HCT116 (cell line): ENCODE measurements at regions not wholly inside any gene's neighbourhood (a gene's known extent, or its start where the extent isn't known, plus 50 kb on each side); places are given as distances from the start of the nearest gene placed in this dataset.

Source experiments
- ATAC-seq: fragments of 200-7000 bp; cut with Tn5 transposase; 2 replicates; pipeline ENCODE4 v1.9.1; 2020; ENCODE audit warnings: mild to moderate bottlenecking, moderate library complexity
- BruUV-seq: library from RNA; stranded (reverse); fragments of 400-500 nt; replicated peaks from 2 replicates; lab custom pipeline; 2021; lab: Mats Ljungman, UMichigan
- CTCF ChIA-PET: fragments of 300-600 bp; sonication (Branson Sonifier 250); formaldehyde crosslinking; loops from one replicate; lab custom pipeline; 2021; ENCODE audit warnings: antibody characterized with exemption; lab: Charles Lee
- POLR2A ChIA-PET: fragments of 300-600, 350-600 bp; sonication (Branson Sonifier 250); formaldehyde crosslinking; loops from one replicate; lab custom pipeline; 2021; ENCODE audit warnings: antibody characterized with exemption; lab: Charles Lee
- RAD21 ChIA-PET, 2 experiments: fragments of 300-600 bp; sonication (Branson Sonifier 250); formaldehyde crosslinking; loops; one replicate each; lab custom pipeline; 2023; ENCODE audit warnings: low total read pairs in 2 of 2; ENCODE audit not compliant: uncharacterized antibody in 2 of 2, unreplicated experiment in 2 of 2, low non-redundant PET in 1 of 2; lab: Charles Lee
- DNase-seq: peaks from one replicate; pipeline ENCODE4 v3.0.0-alpha.2; 2010; ENCODE audit warnings: low read depth, low spot score
- H2AFZ ChIP-seq: fragments of 200-600 bp; shearing (Covaris generic), sonication (generic); 2 replicates; pipeline ENCODE4 v1.6.1; 2017; ENCODE audit warnings: low read depth, mixed run types, mixed read lengths, antibody characterized with exemption, low read length; ENCODE audit not compliant: poor library complexity, severe bottlenecking
- H3K27ac ChIP-seq: 2 replicates; pipeline ENCODE4 v1.5.1; 2012; ENCODE audit warnings: low read depth, low read length
- H3K27me3 ChIP-seq: fragments of 200-600 bp; sonication (generic); 2 replicates; pipeline ENCODE4 v1.6.1; 2016; ENCODE audit warnings: mixed run types, low read length, mixed read lengths; ENCODE audit not compliant: insufficient read depth
- H3K36me3 ChIP-seq, 2 experiments: fragments of 200-500 bp in 1 of 2; fragments of 200-600 bp in 1 of 2; sonication (Bioruptor generic) in 1 of 2; sonication (generic) in 1 of 2; 2 replicates each; pipeline versions ENCODE4 v1.5.1 to v1.6.1; 2014 to 2016; ENCODE audit warnings: low read length in 2 of 2, inconsistent platforms in 1 of 2, mixed read lengths in 1 of 2, mixed run types in 1 of 2; ENCODE audit not compliant: insufficient read depth in 2 of 2, control insufficient read depth in 1 of 2
- H3K4me1 ChIP-seq, 2 experiments: fragments of 200-600 bp in 1 of 2; sonication (generic) in 1 of 2; 2 replicates each; pipeline versions ENCODE4 v1.5.1 to v1.6.1; 2012 to 2017; ENCODE audit warnings: low read length in 2 of 2, inconsistent platforms in 1 of 2, mild to moderate bottlenecking in 1 of 2, mixed read lengths in 1 of 2, mixed run types in 1 of 2, moderate library complexity in 1 of 2; ENCODE audit not compliant: insufficient read depth in 2 of 2, control insufficient read depth in 1 of 2
- H3K4me2 ChIP-seq: fragments of 200-600 bp; sonication (generic); 2 replicates; pipeline ENCODE4 v1.6.1; 2017; ENCODE audit warnings: mixed run types, low read length, mixed read lengths
- H3K4me3 ChIP-seq, 2 experiments: fragments of 200-600 bp in 1 of 2; sonication (generic) in 1 of 2; replicated peaks in 1 of 2; 2 replicates each; pipeline ENCODE4 v1.5.1; 2011 to 2016; ENCODE audit warnings: low read length in 2 of 2, control low read depth in 1 of 2, low read depth in 1 of 2, mild to moderate bottlenecking in 1 of 2, mixed read lengths in 1 of 2, mixed run types in 1 of 2
- H3K79me2 ChIP-seq: fragments of 200-600 bp; sonication (generic); 2 replicates; pipeline ENCODE4 v1.6.1; 2017; ENCODE audit warnings: mild to moderate bottlenecking, mixed run types, low read length, moderate library complexity, mixed read lengths; ENCODE audit not compliant: insufficient read depth
- H3K9ac ChIP-seq: fragments of 200-600 bp; sonication (generic); 2 replicates; pipeline ENCODE4 v1.6.1; 2016; ENCODE audit warnings: low read length, mixed read lengths
- H3K9me2 ChIP-seq: fragments of 200-600 bp; sonication (generic), shearing (Covaris generic); 2 replicates; pipeline ENCODE4 v1.6.1; 2017; ENCODE audit warnings: mixed run types, mild to moderate bottlenecking, moderate library complexity; ENCODE audit not compliant: insufficient read depth
- H3K9me3 ChIP-seq, 2 experiments: fragments of 200-500 bp in 1 of 2; fragments of 200-600 bp in 1 of 2; sonication (Bioruptor generic) in 1 of 2; sonication (generic) in 1 of 2; 2 replicates each; pipeline ENCODE4 v1.6.1; 2014 to 2017; ENCODE audit warnings: low read length in 2 of 2, mixed read lengths in 2 of 2, inconsistent platforms in 1 of 2, low read depth in 1 of 2, mild to moderate bottlenecking in 1 of 2, mixed run types in 1 of 2, moderate library complexity in 1 of 2; ENCODE audit not compliant: control insufficient read depth in 1 of 2, insufficient read depth in 1 of 2
- H4K20me1 ChIP-seq: fragments of 200-600 bp; sonication (generic), shearing (Covaris generic); 2 replicates; pipeline ENCODE4 v1.6.1; 2017; ENCODE audit warnings: mixed run types, mild to moderate bottlenecking, moderate library complexity; ENCODE audit not compliant: insufficient read depth
- EZH2 ChIP-seq: fragments of 200-600 bp; sonication (generic); IDR thresholded peaks from 2 replicates; pipeline ENCODE4 v1.6.1; 2017; ENCODE audit warnings: antibody characterized with exemption, mixed run types
- SIN3A ChIP-seq: IDR thresholded peaks from 2 replicates; pipeline ENCODE4 v1.6.1; 2012; ENCODE audit warnings: low read depth
- SP1 ChIP-seq: IDR thresholded peaks from 2 replicates; pipeline ENCODE4 v1.6.1; 2012; ENCODE audit warnings: low read depth
- TCF7L2 ChIP-seq: IDR thresholded peaks from 2 replicates; pipeline ENCODE4 v1.7.0; 2011; ENCODE audit warnings: borderline replicate concordance, inconsistent platforms; ENCODE audit not compliant: insufficient read depth, insufficient read length; ENCODE audit errors: extremely low read depth
- YY1 ChIP-seq: IDR thresholded peaks from 2 replicates; pipeline ENCODE4 v1.6.1; 2011; ENCODE audit warnings: low read length, low read depth, moderate library complexity, mild to moderate bottlenecking; ENCODE audit not compliant: insufficient replicate concordance; ENCODE audit errors: extremely low read depth
- ZNF274 ChIP-seq: fragments of 200-500 bp; sonication (Bioruptor generic); IDR thresholded peaks from 2 replicates; pipeline ENCODE4 v1.6.1; 2014; ENCODE audit warnings: mild to moderate bottlenecking, low read depth, low read length, inconsistent platforms
- intact Hi-C: fragments of 100-400 bp; cut with micrococcal nuclease; formaldehyde crosslinking; loops from 2 replicates; pipeline ENCODE4 v1.10.0; 2022

DNA sequence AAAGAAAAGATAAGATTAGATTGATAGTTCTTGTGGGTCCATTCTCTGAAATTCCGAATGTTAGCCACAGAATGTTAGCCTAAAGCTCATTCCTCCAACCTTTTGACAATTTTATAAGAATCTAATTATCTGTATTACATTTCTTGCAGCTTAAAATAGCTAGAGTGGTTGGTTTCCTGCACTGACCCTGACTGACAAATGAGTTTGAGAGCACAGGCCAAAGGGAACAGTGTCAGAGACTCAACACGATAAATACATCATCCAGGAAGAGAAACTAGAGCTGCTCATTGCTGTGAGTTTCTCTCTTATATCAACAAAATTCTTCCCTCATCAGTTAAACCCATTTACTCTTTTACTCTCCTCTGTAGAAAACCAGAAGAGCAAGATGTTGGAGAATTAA is 82.1 kb upstream of the PPM1J start:
- no peaks in the 10 kb centered on the region for H3K27me3 ChIP-seq
- ATAC-seq (no peak), DNase-seq (no peak)
- CTCF ChIA-PET, result interaction anchor here (1.0 kb wide), 1 partner anchor 78 kb away, joined by 3 read pairs; a partner anchor contains a TSS
- no peaks in the 10 kb centered on the region for H3K9me2 ChIP-seq
- no peaks in the 10 kb centered on the region for H3K79me2 ChIP-seq
- H2AFZ ChIP-seq, result no peak overlapping the region
- peaks cover 0 to 3% of the 10 kb centered on the region in 2 experiments; a peak in 2 of 4 replicates for H3K4me1 ChIP-seq
- RAD21 ChIA-PET, result no interaction called here
- no TSS peak for BruUV-seq
- intact Hi-C loops, result no loop called here
- no peaks in the 10 kb centered on the region for H4K20me1 ChIP-seq
- POLR2A ChIA-PET, result no interaction called here
- no peaks in the 10 kb centered on the region for H3K9me3 ChIP-seq
- no peak for TF ChIP-seq YY1
- no peak overlapping the region for H3K4me2 ChIP-seq
- no peak overlapping the region for H3K4me3 ChIP-seq
- no peaks in the 10 kb centered on the region for H3K36me3 ChIP-seq
- no peak overlapping the region for H3K9ac ChIP-seq
- no peak overlapping the region for H3K27ac ChIP-seq

- no TSS peak for BruUV-seq
- H3K4me1 ChIP-seq, result peaks cover 0 to 10% of the 10 kb centered on the region in 2 experiments; a peak in 2 of 4 replicates
- H2AFZ ChIP-seq, result no peak overlapping the region
- H3K27ac ChIP-seq, result no peak overlapping the region
- no peaks in the 10 kb centered on the region for H3K9me3 ChIP-seq
- ChIA-PET POLR2A (no interaction called here), RAD21 (interaction anchor here in 1 of 2 experiments (0.7 kb wide), 1 partner anchor 78 kb away, joined by 3 read pairs; no protein-coding TSS in a partner anchor), CTCF (interaction anchor here (0.7 to 1.0 kb wide), 2 partner anchors 76 to 78 kb away, joined by 3 to 5 read pairs; a partner anchor contains a TSS)
- TF ChIP-seq SP1 (no peak), ZNF274 (no peak), EZH2 (no peak), SIN3A (no peak), TCF7L2 (no peak)
- ATAC-seq, result no peak
- no peaks in the 10 kb centered on the region for H4K20me1 ChIP-seq
- H3K4me3 ChIP-seq, result no peak overlapping the region
- no peak for DNase-seq
- no peaks in the 10 kb centered on the region for H3K27me3 ChIP-seq
- H3K4me2 ChIP-seq, result no peak overlapping the region
- H3K36me3 ChIP-seq, result no peaks in the 10 kb centered on the region
- intact Hi-C loops, result no loop called here
- no peak overlapping the region for H3K9ac ChIP-seq
- no peaks in the 10 kb centered on the region for H3K9me2 ChIP-seq
- H3K79me2 ChIP-seq, result no peaks in the 10 kb centered on the region
These were observed 79.6 kb upstream of the PPM1J start for GRCh38 chr1:112794654-112795239.
